ENCODE measurements at regions not wholly inside any gene's neighbourhood (a gene's known extent, or its start where the extent isn't known, plus 50 kb on each side); places are given as distances from the start of the nearest gene placed in this dataset.
"Not testable (repeated sequence)": the region's sequence is repeated elsewhere in the genome, so short reads cannot be mapped to it uniquely, and the experiment has no call there.

DNA sequence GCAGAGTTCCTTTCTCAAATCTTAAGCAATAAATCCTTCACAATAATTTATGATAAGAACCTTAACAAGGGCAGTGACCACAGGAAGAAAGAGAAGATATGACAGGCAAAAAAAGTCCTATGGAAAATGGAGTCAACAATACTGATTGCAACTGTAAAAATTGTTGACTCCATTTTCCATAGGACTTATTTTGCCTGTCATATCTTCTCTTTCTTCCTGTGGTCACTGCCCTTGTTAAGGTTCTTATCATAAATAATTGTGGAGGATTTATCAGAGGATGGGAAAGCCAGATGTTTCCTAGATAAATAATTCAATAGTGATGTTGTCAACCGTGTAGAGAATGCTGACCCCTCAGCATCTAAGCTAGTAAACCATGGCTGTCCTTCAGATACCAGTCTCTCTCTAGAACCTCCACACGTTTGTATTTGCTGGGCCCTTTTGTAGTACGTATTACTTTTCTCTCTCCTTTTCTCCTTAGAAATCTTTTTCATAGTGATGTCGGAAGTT lies 172.6 kb upstream of the BET1 start:
- DNase-seq: no peak

DNA sequence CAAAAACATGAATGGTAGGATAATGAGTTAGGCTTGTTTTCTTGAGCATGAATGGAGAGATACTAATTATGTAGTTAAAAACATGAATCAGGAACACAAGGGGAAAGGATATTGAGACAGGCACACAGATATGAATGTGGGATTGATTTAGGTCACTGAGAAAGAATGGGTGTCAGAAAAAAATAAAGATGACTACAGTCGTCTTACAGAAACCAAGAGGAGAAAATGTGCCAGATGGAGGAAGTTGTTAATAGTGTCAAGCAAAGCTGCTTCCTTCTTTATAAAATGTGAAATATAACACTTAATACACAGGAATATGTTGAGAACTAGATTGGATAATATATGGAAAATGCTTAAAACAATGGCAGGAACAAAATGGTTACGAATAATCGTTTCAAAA lies 173.3 kb upstream of the BET1 start:
- DNase-seq: no peak

DNA sequence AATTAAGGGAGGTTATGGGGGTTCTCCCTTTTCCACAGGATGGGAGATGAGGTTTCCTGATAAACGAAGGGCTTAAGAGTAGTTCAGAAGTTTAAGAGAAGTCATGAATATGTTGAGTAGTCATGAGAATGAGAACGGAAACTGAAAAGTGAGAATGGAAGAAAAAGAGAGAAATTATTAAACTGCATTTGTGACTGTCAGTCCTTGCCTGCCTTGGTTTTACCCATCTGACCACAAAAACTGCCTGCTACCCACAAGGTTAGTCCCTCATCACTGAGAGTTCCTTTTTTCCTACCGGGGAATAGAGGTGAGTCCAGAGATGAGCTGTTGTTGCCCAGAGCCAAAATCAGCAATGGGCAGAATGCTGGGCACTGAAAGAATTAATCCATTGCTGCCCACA lies 174.1 kb upstream of the BET1 start:
- DNase-seq: no peak

DNA sequence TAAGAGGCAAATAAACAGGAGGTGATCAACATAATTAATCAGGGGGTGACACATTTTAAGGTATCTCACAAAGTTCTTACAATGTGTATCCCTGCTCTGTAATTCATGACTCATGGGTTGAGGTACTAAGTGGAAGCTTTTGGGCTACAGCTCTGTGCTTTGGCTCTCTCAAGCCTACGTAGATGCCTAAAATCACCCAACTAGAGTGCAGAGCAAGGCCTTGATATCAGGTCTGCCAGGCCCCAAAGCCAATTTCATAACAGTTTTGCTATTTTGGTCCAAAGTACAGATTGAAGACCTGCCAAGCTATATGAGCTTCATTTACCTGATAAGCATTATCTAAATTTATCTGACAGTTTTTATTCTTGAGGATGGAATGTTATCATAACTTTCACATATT lies 175.3 kb upstream of the BET1 start:
- DNase-seq: no peak

DNA sequence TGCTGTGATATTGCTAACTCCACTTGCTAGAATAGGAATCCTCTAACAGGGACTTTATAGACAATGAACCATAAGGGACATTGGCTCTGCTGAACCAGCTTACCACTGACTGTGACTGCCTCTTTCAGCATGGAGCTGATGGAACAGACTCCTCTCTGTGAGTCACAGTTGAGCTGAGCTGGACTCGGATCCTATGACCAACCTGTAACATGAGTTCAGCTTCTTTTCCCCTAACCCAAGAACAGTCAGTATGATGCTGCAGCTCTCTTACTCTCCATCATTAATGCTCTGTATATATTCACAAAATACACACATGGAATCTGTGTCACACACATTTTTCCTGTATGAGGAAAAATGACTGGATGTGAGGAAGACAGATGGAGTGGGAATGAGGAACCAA lies 177.9 kb upstream of the BET1 start:
- no peak for DNase-seq

DNA sequence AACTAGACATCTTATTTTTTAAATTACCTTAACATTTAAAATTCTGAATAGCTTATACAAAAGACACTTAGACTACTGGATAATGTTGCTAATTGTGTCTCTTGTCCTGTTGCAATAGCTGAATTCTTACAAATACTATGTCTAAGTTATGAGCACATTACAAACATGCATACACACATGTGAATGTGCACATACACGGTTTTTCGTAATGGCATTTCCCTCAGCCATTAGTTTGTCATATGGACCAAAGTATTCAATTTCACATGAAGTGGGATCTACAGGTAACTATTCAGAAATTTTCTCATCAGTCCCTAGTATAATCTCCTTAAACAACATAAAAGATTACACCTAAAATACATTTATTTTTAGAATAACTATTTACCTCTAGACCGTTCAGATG lies 178.6 kb upstream of the BET1 start:
- DNase-seq: no peak

DNA sequence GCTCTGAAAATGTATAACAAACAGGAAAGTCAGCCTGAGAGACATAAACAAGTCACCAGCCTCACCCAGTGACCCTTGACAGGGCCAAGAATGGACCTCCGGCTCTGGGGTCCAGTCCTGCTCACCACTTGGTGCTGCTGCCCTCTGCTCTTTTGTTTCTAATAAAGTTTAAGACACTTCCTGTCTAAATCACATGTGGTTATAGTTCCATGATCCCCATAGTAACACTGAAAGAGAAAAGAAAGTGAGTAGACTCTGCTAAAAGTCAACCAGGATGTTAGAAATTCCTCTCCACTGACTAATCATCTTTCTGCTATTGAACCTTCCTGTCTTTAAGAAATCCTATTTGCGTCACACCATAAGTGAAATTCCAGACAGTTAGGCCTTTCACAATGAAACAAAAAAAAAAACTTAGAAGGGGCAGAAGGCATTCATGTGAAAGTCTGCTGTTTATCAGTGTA lies 179.2 kb upstream of the BET1 start:
- DNase-seq: peak; percentile 62

DNA sequence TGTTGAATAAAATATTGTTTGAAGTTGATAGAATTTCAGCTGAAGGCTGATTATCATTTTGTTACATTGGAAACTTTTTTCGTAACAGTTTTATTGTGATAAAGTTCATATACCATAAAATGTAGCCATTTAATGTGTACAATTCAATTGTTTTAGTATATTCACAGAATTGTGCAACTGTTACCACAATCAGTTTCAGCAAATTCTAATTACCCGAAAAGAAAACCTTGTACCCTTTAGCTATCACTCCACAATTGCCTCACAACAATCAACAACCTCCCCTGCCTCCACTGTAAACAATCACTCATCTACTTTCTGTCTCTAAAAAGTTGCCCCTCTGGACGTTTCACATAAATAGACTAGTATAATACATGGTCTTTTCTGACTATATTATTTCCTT lies 179.7 kb upstream of the BET1 start:
- DNase-seq: no peak

DNA sequence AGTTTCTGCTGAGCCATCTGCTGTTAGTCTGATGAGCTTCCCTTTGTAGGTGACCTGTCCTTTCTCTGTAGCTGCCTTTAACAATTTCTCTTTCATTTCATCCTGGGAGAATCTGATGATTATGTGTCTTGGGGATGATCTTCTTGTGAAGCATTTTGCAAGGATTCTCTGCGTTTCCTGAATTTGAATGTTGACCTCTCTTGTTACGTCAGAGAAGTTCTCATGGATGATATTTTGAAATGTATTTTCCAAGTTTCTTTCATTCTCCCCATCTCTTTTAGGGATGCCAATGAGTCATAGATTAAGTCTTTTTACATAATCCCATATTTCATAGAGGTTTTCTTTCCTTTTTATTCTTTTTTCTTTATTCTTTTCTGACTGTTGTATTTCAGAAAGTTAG lies 184.2 kb upstream of the BET1 start:
- DNase-seq: no peak

DNA sequence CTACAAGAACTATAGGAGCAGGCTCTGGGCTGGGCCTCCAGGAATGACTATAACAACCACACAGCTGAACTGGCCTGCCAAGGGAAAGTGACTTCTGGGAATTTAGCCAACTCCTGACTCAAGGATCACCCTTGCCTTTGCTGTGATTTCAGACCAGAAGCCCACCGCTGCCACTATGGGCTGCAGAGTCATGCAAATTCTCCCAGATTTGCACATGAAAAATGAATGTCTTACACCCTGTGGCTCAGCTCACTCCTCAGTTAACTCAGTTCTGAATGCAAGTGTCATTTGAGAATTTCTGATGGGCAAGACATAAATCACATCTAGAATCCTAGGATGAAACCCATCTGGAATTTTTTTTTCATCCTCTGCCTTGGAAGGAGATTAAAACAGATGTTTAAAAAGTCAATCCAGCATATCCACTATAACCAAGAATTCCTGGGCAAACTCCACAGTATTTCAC lies 186.5 kb upstream of the BET1 start:
- DNase-seq: peak; percentile 50

DNA sequence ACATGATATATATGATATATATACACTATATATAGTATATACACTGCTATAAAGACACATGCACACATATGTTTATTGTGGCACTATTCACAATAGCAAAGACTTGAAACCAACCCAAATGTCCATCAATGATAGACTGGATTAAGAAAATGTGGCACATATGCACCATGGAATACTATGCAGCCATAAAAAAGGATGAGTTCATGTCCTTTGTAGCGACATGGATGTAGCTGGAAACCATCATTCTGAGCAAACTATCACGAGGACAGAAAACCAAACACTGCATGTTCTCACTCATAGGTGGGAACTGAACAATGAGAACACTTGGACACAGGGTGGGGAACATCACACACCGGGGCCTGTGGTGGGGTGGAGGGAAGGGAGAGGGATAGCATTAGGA lies 190.3 kb upstream of the BET1 start:
- not testable (repeated sequence) for DNase-seq

DNA sequence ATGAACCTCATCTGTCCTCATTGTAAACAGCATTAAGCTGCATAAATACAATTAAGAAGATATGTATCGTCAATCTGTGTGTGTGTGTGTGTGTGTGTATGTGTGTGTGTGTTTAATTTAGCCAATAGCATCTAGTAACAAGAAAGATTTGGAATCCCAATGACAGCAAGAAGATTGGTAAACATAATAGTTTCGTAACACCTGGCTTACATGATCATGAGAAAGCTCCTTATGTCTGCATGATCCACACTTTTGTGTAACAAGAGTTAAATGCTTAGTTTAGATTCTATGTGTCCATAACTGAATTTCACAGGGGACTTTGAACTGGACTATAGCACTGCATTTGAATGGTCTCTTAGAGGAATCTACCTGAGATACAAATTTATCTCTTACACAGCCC lies 191.0 kb upstream of the BET1 start:
- no peak for DNase-seq

DNA sequence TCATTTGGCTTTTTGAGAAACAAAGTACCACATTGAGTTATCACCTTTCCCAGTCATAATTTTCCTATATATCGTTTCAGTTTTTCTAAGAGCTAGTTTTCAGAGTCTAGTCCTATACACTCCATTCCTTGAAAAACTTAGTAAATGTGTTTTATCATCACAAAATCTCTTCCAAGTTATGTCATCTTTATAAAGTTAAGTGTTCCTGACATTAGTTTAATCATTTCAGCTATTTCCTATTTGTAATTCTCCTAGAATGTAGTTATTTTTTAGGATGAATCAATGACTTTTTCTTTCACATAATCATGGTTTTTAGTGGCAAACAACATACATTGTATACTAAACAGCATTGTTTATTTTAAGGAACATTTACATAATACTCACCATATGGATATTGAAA lies 191.7 kb upstream of the BET1 start:
- DNase-seq: no peak

DNA sequence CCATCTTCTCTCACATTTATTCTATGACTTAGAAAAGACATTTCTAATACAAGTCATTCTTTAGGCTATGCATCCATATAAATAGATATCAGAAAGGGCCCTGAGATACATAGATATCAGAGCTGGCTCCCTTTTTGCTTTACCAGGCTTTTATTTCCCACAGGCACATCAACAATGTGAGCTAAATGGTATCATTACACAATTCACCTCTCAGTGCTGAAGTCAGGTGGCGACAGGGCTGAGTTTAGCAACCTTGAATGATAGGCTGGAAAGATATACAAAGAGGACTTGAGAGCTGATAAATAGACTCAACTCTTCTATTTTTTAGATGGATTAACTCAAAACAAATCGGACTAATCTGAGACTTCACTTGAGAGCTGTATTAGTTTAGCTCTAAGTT lies 189.2 kb upstream of the COL1A2 start:
- no peak for DNase-seq

DNA sequence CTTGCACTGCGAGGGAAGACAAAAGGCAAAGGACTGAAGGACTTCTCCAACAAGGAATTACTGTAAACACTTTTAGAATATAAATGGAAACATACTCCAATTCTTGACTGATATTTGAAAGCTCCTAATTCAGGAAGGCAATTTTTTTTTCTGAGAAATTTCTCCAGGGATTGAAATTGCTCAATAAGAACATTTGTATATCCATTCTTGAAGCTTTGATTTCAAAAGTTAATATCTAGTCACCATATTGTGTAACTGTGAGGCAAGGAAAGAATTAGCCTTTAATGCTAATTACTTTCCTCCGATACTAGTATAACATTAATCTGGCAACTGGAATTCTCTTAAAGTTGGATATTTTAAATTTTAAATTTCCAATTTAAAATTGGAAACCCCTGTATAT lies 188.4 kb upstream of the COL1A2 start:
- DNase-seq: no peak

DNA sequence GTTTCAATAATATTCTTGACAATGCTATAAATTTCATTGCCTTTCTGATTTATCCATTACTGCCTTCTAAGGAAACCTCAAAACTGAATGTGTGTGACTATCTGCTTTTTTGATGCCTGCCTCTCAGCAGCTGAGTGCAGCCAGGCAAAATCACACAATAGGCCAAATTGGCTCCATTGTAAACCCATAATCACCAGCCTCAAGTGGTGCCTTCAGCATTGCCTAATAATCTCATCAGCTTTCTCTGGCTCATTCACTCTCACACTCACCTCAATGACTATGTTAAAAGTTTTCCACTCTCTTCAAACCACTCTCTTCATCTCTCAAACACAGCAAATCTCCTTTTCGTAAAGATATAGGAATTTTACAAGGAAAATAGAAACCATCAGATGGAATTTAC lies 182.5 kb upstream of the COL1A2 start:
- no peak for DNase-seq

DNA sequence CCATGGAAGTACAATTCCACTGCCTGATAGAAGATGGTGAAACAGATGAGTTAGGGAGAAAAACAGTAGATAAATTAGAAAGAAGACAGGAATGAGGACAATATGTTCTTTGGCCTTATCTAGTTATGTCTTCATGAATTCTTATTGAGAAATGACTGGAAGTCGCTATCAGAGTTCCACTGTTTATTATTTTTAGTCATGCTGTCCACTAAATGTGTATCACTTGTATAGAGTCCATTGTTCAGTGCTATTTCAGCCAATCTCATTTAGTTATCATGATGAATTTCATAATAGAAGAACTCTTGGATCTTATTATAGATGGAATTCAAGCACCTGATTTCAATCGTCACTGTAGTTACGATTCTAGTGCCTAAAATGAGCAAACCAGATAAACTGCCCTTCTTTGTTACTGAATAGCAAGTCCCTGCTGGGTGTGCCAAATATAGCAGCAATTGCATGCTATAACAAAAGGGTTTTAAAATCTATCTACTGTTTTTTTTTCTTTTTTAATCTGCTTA lies 177.7 kb upstream of the COL1A2 start:
- DNase-seq: no peak

DNA sequence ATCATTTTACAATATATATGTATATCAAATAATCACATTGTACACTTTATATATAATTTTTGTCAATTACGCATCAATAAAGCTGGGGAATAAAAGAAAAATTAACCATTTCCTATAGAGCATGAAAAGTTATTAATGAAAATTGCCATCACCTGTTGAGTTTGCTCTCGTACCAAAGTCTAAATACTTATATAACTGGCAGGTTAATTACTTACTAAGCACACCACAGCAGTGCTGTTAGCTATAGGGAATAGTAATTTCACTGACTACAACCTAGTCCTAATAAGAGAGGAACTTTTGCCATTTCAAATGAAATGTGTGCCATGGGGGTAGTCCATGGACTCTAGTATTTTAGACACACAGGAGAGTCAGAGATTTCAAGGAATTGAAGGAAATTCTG lies 176.9 kb upstream of the COL1A2 start:
- no peak for DNase-seq

DNA sequence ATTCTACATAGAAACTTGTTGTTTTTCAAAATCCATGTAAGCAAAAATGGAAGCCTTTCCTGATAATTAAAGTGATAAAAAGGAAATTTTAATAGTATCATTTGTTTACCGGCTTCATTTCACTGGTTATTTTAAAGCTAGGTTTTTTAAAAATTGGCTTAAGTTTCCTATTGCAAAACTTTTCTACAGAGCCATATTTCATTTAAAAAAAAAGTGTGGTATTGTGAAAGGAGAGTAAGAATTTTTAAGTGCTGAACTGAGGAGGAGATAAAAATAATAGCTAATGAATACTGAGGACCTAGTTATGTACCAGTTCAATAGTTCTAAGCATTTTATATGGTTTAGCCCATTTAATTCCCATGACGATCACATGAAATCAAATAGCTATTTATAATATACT lies 172.2 kb upstream of the COL1A2 start:
- no peak for DNase-seq

DNA sequence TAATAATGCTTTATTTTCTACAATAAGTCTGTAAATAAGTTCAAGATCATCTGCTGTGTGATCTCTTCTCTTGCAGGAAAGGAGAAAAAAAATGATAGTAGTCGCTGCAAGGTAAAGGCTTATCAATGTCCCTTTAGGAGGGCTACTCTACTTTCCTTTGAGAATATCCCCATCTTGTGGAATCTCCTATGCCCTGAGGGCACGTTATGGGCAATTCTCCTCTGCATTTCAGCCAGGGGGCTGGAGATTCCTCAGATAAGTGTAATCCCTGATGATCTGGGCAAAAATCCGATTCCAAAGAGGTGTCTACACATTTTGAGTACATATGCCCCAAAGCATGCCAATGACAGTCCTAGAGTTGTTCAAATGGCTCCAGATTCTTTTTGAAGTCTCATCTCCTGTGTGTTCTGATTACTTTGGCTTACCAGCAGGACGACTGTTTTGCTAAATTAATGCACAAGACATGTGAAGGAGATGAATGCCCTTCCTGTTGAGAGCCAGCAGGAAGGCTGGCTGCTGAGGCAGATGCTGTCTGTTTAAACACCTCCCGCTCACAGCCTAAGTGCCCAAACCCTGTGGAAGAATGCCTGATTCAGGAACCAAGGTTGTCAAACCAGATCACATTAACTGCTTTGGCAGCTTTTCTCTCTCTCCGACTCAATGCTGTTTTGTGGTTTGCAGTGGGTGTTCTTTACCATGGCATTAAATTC lies 171.2 kb upstream of the COL1A2 start:
- DNase-seq: peak; percentile 88

DNA sequence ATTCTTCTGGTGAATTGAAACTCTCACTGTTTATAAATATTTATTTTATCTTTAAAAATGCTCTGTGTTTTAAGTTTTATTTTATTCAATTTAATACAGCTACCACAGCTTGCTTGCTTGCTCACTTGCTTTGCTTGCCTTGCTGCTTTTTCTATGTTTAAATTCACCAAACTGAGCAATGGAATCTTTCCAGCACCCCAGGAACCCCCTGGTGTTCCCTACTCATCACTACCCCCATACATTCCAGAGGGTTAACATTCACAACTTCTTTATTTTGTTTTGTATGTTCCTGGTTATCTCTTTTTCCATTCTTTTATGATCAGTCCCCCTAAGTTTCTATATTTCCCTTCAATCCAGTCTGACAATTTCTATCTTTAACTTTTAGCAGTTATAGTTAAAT lies 166.5 kb upstream of the COL1A2 start:
- no peak for DNase-seq

DNA sequence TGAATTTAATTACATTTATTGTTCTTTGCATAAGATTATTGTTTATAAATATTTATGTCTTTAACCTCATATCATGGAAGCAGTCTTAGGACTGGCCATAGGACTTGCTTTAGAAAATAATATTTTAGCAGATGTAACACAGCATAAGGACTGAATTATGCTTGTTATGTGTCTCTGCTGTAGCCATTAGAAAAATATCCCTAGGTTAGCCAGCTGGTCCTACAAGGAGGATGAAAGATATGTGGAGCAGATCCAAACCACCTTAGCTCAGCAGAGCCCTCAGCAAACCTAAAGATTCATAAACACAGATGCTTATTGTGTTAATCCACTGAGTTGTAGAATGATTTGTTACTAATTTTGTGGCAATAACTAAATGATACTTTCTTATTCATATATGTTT lies 166.0 kb upstream of the COL1A2 start:
- DNase-seq: no peak

DNA sequence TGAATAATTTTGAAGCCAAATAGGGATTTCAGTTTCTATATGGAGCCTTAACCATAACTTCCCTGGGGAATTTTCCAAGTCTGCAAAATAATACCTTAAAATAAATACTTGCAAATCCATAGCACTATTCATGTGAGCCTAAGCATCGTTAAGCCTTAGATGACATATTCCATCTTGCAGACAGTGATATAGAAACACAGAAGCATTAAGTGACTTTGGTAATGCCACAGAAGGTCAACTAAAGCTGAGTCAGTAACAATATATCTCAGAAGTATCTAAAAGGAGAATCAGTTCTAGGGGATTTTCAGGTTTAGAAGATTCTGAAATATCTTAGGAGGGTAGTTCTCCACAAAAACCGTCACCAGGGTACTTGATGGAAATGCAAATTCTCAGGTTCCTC lies 163.4 kb upstream of the COL1A2 start:
- DNase-seq: no peak

DNA sequence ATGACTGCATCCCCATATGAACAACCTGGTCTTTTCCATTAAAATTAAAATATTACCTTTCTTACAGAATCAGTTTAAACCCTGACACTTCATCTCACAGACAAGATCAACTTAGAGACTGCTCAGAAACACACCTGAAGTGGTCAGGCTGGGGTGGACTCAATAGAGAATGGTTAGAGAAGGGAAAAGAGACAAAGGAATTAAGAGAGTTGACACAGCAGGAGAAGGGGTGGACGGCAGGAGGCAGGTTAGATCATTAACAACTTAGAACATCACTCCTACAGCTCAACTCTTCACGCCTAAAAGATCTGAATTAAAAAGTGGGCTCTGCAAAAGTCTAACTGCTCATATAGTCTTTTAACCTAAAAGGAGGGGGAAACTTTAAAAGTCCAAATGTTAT lies 157.7 kb upstream of the COL1A2 start:
- no peak for DNase-seq

DNA sequence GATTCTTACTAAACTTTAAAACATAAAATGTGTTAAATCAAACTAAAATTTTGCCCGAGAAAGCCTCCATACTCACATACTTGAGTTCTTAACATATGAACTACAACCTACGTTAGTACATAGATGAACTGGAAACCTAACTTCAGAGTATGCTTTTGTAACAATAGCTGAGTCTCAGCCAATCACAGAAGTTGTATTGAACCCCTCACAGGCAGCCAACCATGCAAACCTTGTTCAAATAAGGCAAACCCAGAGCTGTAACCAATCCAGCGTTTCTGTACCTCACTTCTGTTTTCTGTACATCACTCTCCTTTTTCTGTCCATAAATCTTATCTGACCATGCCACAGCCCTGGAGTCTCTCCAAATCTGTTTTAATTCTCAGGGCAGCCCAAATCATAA lies 157.3 kb upstream of the COL1A2 start:
- no peak for DNase-seq
